ENCODE measurements at regions not wholly inside any gene's neighbourhood (a gene's known extent, or its start where the extent isn't known, plus 50 kb on each side); places are given as distances from the start of the nearest gene placed in this dataset.
A peak's percentile ranks its signal among the peaks of the same experiment; 100 is the strongest.
"Not testable (repeated sequence)": the region's sequence is repeated elsewhere in the genome, so short reads cannot be mapped to it uniquely, and the experiment has no call there.

DNA sequence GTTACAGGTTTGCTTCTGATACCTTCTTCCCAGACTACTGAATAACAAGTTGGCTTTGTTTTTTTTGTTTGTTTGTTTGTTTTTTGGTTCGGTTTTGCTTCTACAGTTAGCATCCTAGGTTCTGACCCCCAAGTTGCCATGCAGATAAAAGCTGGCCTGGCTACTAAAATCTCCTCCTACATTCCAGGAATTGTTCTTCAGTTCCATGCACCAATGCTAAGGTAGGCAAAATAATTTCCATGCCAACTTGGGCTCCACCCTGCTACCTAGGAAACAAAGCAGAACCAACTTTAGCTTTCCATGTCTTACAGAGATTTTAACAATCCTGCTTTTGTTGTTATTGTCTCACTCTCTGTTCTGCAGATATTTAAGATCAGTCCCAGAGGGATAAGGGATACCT, 495.5 kb upstream of the SOX9 start:
- DNase-seq (ENCODE audit: low read depth) = no peak

DNA sequence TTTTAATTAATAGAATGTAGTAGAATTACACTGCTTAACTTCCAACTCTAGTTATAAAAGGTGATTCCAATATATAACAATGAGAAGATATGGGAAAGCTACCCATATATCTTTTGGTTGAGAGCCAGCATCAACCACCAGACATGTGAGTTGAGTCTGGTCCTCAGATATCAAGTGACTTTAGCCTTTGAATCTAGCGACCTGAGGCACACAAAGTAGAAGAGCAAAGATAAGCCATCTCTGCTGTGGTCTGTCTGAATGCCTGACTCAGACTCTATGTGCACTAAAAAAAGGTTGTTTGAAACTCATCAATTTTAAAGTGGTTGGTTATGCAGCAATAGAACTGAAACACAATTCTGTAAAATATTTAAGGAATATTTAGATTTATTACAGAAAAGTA, 492.5 kb upstream of the SOX9 start:
- no peak for DNase-seq (ENCODE audit: low read depth)

DNA sequence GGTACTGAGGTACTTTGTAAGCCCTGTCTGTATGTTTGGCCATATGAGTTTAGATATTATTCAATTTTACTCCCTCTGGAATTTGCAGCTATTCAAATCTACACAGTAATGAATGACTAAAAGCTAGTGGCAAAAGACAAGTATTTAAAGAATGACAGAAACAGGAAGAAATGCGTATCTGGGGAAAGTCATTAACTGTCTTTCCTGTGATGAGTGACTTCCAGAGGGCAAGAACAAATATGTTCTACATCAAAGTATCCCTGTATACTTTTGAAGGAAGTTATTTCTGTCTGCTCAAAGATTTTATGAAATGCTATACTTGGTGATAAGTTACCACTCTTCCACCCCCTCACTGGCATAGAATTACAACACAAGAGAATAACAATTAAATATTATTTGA, 489.3 kb upstream of the SOX9 start:
- DNase-seq (ENCODE audit: low read depth) = peak; percentile 71

DNA sequence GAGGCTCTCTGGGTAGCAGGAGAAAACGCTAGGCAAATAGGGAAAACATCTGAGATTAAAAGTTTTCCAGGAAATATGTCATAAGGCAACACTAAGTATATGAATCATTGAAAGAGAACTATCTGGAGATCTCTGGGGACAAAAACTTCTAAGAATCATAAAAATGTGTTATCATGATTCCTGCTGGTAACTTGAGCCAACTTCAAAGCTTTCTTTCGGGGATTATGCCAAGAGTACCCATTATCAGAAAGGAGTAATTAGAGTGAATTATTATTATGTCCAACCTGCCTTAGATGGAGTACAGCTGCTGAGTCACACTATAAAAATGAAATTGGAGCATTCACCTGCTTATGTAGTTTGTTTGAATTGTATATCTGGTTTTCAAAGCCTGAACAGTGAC, 488.5 kb upstream of the SOX9 start:
- DNase-seq (ENCODE audit: low read depth) = peak; percentile 38

DNA sequence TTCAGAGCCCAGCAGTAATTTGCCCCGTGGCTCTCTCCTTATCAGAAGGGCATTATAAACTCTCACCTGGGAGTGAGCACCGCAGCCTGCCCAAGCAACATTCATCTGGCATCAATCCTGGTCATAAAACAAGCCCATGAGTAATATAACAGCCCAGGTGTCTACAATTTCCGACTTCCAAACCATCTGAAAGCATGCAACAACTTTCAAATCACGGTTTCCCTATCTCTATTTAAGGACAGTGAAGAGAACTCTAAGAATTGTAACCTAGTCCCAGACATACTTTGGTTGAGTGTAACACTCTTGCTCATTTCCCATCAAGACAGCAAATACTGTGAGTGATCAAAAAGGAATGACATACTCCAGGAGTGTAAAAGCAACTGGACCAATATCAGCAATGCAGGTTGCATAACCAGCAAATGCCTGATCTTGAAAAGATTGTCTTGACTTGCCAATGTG, 487.4 kb upstream of the SOX9 start:
- peak; percentile 92 for DNase-seq (ENCODE audit: low read depth)

DNA sequence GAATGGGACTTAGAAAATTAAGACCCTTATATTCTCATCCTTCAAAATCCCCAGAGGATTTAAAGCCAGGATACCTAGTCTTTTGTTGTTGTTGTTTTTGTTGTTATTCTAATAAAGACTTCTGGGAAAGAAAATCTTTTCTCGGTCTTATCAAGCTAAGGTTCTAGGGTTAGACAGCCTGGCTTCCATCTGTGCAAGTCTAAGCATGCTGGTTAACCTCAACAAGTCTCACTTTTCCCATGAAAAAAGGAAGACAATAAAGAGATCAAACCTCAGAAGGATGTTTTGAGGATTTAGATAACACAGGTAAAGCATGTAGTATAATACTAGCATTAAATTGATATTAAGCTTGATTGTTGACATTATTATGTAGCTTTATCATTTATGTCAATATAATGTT, 486.4 kb upstream of the SOX9 start:
- DNase-seq (ENCODE audit: low read depth) = no peak

DNA sequence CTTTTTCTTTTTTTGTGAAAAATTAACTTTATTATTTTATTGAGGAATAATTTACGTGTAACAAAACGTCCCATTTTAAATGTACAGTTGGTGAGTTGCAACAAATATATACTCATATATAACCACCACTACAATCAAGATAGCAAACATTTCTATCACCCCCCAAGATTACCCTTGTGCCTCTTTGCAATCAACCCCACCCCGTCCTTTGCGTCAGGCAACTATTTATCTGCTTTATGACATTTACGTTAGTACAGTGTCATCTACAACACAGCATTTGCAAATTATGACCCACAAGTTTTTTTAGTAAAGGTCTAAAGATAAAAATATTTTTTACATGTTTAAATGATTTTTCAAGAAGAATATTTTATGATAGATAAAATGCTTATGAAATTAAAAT, 485.6 kb upstream of the SOX9 start:
- DNase-seq (ENCODE audit: low read depth) = no peak

DNA sequence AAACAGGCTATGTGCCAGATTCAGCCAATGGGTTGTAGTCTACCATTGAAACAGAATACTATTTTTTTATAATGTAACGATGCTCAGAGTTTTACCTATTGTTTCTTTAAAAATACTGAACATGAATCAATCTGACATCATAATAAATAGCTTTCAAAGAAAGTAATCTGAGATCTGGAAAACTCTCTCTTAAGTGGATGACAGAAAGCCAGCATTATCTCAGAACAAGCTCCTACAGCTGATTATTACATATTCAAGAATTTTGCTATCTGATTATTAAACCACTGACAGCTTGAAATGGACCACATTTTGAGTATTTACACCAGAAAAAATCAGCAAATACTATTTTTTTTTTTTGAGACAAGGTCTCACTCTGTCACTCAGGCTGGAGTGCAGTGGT, 484.2 kb upstream of the SOX9 start:
- DNase-seq (ENCODE audit: low read depth) = no peak

DNA sequence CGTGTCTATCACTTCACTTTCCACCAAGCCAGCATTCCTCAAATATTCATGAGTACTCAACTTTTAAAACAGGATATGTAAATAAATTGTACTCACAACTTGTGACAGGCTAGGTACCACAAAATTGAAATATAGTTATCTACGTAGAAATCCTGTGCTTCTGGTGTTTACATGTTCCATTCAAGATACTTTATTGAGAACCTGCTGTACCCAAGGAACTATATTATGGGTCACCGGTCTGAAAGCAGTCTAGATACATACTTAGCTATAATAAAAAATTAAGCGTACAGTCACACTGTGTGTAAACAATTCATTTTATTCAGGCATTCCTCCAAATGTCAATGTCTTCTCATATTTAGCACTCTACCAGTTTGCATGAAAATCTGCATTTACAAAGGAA, 482.2 kb upstream of the SOX9 start:
- no peak for DNase-seq (ENCODE audit: low read depth)

DNA sequence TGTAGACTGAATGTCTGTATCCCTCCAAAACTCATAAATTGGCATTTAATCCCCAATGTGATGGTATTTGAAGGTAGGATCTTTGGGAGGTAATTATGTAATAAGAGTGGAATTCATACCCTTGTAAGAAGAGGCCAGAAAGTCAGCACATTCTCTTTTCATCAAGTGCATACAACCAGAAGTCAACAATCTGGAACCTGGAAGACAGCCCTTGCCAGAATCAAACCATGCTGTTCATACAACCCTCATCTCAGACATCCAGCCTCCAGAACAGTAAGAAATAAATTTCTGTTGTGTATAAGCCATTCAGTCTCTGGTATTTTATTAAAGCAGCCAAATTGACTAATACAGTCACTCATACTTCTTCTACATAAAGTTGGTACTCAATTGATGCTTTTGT, 481.0 kb upstream of the SOX9 start:
- no peak for DNase-seq (ENCODE audit: low read depth)

DNA sequence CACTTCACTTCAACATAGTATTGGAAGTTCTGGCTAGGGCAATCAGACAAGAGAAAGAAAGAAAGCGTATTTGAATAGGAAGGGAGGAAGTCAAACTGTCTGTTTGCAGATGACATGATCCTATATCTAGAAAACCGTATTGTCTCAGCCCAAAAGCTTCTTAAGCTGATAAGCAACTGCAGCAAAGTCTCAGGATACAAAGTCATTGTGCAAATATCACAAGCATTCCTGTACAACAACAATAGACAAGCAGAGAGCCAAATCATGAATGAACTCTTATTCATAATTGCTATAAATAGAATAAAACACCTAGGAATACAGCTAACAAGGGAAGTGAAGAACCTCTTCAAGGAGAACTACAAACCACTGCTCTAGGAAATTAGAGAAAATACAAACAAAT, 473.9 kb upstream of the SOX9 start:
- DNase-seq (ENCODE audit: low read depth) = not testable (repeated sequence)

DNA sequence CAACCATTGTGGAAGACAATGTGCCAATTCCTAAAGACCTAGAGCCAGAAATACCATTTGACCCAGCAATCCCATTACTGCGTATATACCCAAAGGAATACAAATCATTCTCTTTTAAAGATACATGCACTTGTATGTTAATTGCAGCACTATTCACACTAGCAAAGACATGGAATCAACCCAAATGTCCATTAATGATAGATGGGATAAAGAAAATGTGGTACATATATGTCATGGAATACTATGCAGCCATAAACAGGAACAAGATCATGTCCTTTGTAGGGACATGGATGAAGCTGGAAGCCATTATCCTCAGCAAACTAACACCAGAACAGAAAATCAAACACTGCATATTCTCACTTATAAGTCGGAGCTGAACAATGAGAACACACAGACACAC, 472.5 kb upstream of the SOX9 start:
- DNase-seq (ENCODE audit: low read depth) = not testable (repeated sequence)

DNA sequence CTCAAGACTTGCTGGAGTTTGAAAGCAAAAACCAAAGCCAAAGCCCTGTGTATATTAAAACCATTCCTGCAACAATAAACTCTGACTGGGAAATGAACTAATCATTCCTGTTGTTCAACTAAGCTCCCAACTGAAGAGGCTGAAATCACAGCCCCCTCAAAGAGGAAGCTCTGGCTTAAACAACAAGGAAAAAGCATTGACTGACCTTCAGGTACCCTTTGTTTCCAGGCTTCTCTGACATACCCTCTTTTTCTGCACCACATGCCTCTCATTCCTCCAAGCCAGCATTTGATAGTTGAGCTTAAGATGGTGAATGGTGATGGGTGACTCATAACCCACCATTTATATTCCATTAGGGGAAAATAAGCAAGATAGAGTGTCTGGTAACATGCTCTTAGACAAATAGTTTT, 470.9 kb upstream of the SOX9 start:
- peak; percentile 14 for DNase-seq (ENCODE audit: low read depth)

DNA sequence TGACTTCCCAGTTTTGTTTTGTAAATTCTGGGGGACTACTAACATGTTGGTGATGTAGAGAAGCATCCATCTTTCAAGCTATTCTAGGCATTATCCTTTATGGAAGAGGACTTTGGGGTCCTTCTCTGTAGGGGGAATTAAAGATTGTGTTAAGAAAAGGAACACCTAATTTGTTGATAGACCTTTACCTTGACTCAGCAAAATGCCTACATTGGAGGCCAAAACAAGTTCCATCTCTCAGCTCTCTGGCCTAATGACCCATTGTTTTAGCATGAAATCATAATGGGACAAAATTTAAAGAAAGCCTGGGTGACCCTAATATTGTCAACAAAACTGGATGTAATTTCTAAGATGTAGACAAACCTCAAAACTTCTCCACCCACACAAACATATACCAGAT, 465.3 kb upstream of the SOX9 start:
- no peak for DNase-seq (ENCODE audit: low read depth)

DNA sequence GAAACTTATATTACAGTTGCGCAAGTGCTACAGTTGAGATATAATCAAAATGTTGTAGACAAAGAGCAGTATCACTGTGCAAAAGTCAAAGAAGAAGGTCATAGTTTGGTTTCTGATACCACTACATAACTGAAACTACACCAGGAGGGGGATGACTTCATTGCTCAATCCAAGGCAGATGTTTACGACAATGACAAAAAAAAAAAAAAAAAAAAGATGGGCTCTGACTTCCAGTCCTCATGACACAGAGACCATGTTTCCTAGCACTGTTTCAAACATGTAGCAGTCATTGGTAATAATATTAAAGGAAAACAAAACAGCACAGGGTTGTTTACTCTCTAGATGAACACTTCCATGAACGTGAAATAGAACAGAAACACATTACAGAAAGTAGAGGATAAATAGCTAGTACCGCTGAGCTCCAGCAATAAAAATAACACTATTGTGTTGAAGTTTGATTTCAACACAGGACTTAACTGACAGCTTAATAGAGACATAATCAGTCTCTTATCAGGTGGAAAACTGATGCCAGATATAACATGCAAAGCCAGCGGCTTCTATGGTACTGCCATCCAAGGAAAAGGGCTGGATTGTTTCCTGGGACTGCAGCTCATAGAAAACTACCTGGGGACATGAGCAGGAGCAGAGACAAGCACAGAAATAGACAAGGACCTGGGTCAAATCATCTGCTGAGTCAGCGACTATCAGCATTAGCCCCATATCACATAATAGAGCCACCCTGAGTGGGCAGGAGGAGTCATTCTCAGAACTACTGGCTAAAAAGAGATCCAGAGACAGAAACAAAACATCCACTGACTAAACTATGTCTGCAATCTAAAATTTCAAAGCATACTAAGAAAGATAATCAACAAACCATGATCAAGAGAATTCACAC, 463.6 kb upstream of the SOX9 start:
- DNase-seq (ENCODE audit: low read depth) = no peak

DNA sequence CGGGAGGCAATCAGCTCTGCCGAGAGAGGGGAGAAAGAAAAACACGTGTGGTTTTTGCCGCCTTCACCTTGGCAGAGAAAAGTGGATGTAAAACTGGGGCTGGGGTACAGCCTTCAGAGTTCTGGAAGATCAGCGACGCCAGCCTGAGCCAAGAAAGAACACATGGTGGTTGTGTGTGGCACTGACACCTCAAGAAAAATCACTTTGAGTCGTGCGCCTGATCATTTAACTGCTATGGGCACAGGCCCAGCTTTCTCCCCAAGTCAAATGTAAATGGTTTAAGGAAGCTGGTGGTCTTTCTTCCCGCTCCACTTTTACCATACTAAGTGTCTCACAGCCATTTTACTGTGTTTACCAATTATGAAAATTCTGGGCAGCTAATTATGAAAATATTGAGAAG, 461.8 kb upstream of the SOX9 start:
- no peak for DNase-seq (ENCODE audit: low read depth)

DNA sequence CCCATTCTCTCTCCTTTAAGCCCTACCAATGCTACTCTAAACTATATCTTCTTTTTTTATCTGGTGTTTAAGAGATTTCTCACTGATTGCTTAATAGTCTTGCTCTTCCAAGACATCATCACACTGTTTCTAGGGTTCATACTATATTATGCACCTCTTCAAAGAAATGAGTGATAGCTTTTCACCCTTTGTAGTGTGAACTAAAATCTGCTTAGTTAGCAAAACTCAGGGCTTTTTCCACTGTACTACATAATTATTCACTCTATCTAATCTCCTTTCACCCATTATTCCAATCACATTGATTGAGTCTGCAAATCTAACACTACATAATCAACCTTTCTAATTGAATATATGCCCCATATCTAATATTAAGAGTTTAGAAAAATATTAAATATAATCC, 456.0 kb upstream of the SOX9 start:
- DNase-seq (ENCODE audit: low read depth) = no peak

DNA sequence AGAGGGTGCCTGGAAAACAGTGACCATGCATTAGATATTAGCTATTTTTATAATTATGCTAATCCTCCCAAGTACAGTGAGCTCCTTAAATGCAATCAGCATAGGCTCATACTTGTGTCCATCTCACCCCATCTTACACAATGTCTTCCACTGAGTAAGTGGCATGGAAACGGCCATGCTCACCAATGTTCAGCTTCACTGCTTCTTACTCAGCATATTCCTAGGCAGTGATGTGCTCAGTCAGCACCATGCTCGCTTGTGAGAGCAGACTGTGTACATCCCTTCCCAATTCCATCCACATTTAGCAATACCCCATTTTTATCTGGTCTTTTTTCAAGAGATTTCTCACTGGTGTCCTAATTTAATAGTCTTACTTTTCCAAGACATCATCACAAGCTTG, 454.8 kb upstream of the SOX9 start:
- peak; percentile 86 for DNase-seq (ENCODE audit: low read depth)

DNA sequence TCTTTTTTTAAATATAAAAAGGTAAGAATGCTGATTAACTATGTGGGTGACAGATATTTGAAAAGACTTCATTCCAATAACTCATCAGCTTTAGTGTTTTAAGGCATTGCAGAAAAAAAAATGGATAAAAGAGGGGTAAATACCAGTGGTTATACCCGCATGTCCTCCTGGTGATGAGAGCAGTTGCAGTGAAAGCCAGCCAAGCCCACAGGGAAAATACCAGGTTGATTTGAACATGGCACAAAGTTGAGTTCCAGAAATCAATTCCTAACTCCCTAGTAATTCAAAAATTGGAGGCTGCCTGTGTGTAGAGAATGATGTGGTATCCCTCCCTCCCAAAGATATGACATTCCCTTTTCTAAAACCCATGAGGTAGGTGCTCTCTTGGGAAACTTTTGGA, 453.2 kb upstream of the SOX9 start:
- DNase-seq (ENCODE audit: low read depth) = no peak

DNA sequence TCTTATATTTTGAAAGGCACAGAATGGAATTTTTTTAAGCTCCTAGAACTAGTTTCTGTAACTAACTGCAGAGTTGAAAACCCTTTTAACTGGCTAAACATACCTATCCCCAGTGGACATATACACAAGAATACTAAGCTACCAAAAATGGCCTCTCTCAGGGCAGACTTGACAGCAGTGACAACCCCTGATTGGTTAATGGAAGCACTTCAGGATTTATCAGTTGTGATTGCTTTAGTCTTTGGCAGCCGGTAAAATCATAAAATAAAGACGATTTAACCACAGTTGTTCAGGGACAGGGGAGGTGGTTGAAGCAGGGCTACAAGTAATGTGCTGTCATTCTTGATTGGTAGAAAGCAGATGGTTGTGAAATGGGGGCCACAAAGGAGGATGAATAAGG, 452.0 kb upstream of the SOX9 start:
- DNase-seq (ENCODE audit: low read depth) = no peak

DNA sequence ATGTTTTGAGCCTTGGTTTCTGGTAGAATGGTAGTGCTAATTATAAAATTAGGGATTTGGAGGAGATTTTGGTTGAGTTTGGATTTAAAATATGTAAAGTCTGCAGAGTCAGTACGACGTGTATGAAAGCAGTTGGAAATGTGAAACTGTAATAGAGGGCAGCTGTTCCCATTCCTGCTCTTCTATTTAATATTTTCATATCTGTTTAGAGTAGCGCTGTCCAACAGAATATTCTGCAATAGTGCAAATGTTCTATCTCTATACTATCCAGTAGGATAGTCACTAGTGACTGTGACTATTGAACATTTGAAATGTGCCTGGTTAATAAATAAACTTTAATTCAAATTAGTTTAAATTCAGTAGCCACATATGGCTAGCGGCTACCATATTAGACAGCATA, 443.4 kb upstream of the SOX9 start:
- DNase-seq (ENCODE audit: low read depth) = no peak

DNA sequence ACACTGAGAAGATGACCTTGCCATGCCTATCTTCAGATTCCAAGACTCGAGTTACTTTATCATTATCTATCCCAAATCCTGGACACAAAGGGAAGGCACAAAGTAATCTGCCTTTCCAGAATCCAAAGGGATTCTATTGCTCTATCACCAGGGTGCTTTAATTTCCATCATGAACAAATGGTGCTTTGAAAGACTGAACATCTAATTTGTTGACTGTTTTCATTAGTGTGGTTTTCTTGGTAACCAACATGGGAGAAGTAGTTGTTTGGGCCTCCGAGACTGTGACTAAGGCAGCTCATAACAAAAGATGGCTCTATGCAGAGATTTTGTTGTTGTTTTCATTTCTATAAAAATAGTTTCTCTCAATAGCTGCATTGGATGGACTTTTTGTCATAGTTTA, 441.0 kb upstream of the SOX9 start:
- no peak for DNase-seq (ENCODE audit: low read depth)

DNA sequence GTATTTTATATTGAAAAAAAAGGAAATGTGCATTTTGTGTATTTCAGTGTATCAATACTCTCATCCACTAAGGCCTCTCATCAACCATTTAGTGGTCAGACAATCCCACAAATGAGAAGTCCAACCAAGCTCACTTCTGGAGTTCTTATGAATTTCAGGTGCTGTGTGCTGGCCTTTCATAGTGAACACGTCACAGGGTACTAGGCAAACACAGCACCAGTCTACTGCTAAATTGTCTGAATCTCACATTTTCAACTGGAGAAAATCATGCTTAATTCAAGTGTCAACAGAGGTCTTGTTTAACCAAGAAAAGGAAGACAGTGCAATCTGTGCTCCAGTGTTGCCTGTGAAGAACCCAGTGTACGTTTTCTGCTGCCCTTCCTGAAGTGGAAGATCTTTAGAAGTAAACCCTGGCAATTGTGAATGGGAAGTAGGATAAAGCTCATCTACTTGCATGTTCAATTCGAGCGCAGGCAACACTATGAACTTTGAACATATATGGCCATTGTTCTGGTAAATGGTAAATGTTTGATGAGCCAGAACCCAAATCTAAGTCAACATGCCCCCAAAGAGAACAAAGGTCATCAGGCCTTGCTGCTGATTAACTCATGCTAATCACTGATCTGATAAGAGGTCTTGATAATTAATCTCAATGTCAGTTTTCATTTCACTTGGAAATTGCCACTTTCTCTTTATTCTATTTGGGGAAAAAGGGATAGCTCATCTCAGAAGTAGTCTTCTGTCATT, 439.2 kb upstream of the SOX9 start:
- DNase-seq (ENCODE audit: low read depth) = peak; percentile 5

DNA sequence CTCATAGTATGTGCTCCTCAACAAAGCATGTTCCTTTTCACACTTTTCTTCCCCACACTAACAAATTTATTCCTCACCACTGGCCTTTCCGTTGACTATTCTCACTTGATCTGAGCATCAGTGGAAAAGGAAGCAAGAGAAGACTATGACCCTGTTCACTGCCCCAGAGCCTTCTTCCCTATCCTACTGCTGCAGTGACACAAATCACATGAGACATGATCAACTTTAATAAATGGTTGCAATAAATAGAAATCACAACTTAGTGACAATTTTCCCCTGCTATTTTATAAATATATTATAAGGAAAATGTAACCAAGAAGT, 438.7 kb upstream of the SOX9 start:
- no peak for DNase-seq (ENCODE audit: low read depth)
